Ascending aorta (tissue), 2 donors: ENCODE measurements at regions not wholly inside any gene's neighbourhood (a gene's known extent, or its start where the extent isn't known, plus 50 kb on each side); places are given as distances from the start of the nearest gene placed in this dataset.

Experiments
- DNase-seq, 2 donors: peaks; one replicate each; pipeline ENCODE4 v3.0.0-alpha.2; 2019; ENCODE audit warnings: low spot score in 2 of 2
- H3K27ac ChIP-seq, 2 donors: fragments of 200-600 bp; sonication (generic); one replicate each; pipeline ENCODE4 v1.5.1; 2016 to 2017; ENCODE audit warnings: mild to moderate bottlenecking in 1 of 2
- H3K27me3 ChIP-seq: fragments of 200-600 bp; sonication (generic); one replicate; pipeline ENCODE4 v1.5.1; 2017
- H3K36me3 ChIP-seq, 2 donors: fragments of 200-600 bp; sonication (generic); one replicate each; pipeline ENCODE4 v1.5.1; 2016
- H3K4me1 ChIP-seq, 2 donors: fragments of 200-600 bp; sonication (generic); one replicate each; pipeline ENCODE4 v1.5.1; 2016 to 2017; ENCODE audit warnings: mild to moderate bottlenecking in 1 of 2
- H3K4me3 ChIP-seq, 2 donors: fragments of 200-600 bp; sonication (generic); one replicate each; pipeline ENCODE4 v1.5.1; 2016 to 2017; ENCODE audit warnings: mild to moderate bottlenecking in 1 of 2
- H3K9me3 ChIP-seq, 2 donors: fragments of 200-600 bp; sonication (generic); one replicate each; pipeline ENCODE4 v1.5.1; 2016
- CTCF ChIP-seq, 3 experiments: fragments of 200-600 bp in 2 of 3; fragments of 450-650 bp in 1 of 3; sonication (generic) in 2 of 3; IDR thresholded peaks; one replicate each; pipeline ENCODE4 v1.5.1; 2016 to 2019; ENCODE audit warnings: antibody characterized with exemption in 3 of 3, mild to moderate bottlenecking in 1 of 3, moderate library complexity in 1 of 3
- intact Hi-C: fragments of 100-400 bp; cut with DNase I; formaldehyde crosslinking; loops from one replicate; pipeline ENCODE4 v1.15.1; 2023

GRCh38 chr13:111908361-111908760 lies 158.6 kb upstream of the SOX1 start:
- no peak for TF ChIP-seq CTCF (IDR thresholded peaks at IDR 0.05)
- no peak overlapping the region for H3K27ac ChIP-seq
- DNase-seq, result peak in 1 of 2 donors; percentile 27
- no peaks in the 10 kb centered on the region for H3K4me1 ChIP-seq
- intact Hi-C loops, result no loop called here
- H3K27me3 ChIP-seq, result no peaks in the 10 kb centered on the region
- H3K4me3 ChIP-seq, result no peak overlapping the region
- no peaks in the 10 kb centered on the region for H3K9me3 ChIP-seq
- no peaks in the 10 kb centered on the region for H3K36me3 ChIP-seq

- Histone ChIP-seq H3K4me1 (no peaks in the 10 kb centered on the region), H3K9me3 (no peaks in the 10 kb centered on the region), H3K27ac (no peak overlapping the region), H3K4me3 (no peak overlapping the region), H3K36me3 (no peaks in the 10 kb centered on the region), H3K27me3 (no peaks in the 10 kb centered on the region)
- intact Hi-C loops, result no loop called here
- DNase-seq, result peak in 1 of 2 donors; percentile 49
- no peak for TF ChIP-seq CTCF (IDR thresholded peaks at IDR 0.05)
Measured at GRCh38 chr13:111908981-111909380, 158.0 kb upstream of the SOX1 start.

- Histone ChIP-seq H3K36me3 (no peaks in the 10 kb centered on the region), H3K4me1 (no peaks in the 10 kb centered on the region), H3K9me3 (no peaks in the 10 kb centered on the region), H3K27me3 (no peaks in the 10 kb centered on the region), H3K27ac (no peak overlapping the region), H3K4me3 (no peak overlapping the region)
- no peak for TF ChIP-seq CTCF (IDR thresholded peaks at IDR 0.05)
- DNase-seq, result peak in 1 of 2 donors; percentile 40
- intact Hi-C loops, result no loop called here
Measured at GRCh38 chr13:111909501-111909900, 157.4 kb upstream of the SOX1 start.

GRCh38 chr13:111909971-111910671 lies 156.8 kb upstream of the SOX1 start:
- intact Hi-C loops, result no loop called here
- no peak for TF ChIP-seq CTCF (IDR thresholded peaks at IDR 0.05)

GRCh38 chr13:111911121-111911720 lies 155.7 kb upstream of the SOX1 start:
- intact Hi-C loops, result no loop called here
- peak in 1 of 2 donors; percentile 39 for DNase-seq
- Histone ChIP-seq H3K27ac (no peak overlapping the region), H3K4me3 (no peak overlapping the region), H3K27me3 (no peaks in the 10 kb centered on the region), H3K36me3 (no peaks in the 10 kb centered on the region), H3K4me1 (no peaks in the 10 kb centered on the region), H3K9me3 (no peaks in the 10 kb centered on the region)
- TF ChIP-seq CTCF (IDR thresholded peaks at IDR 0.05), result no peak

More at GRCh38 chr13:111909971-111910671, 156.8 kb upstream of the SOX1 start:
- H3K27me3 ChIP-seq, result no peaks in the 10 kb centered on the region
- H3K36me3 ChIP-seq, result no peaks in the 10 kb centered on the region
- H3K9me3 ChIP-seq, result no peaks in the 10 kb centered on the region
- no peak overlapping the region for H3K4me3 ChIP-seq
- no peak overlapping the region for H3K27ac ChIP-seq
- peak in 1 of 2 donors; percentile 46 for DNase-seq
- H3K4me1 ChIP-seq, result no peaks in the 10 kb centered on the region
